CD4-positive, alpha-beta memory T cell (primary cell): ENCODE measurements at regions not wholly inside any gene's neighbourhood (a gene's known extent, or its start where the extent isn't known, plus 50 kb on each side); places are given as distances from the start of the nearest gene placed in this dataset.
A peak's percentile ranks its signal among the peaks of the same experiment; 100 is the strongest.
"Not testable (repeated sequence)": the region's sequence is repeated elsewhere in the genome, so short reads cannot be mapped to it uniquely, and the experiment has no call there.

ENCODE experiments used
- CTCF ChIA-PET: fragments of 350-600 bp; sonication (Branson Sonifier 250); formaldehyde crosslinking; loops from one replicate; lab custom pipeline; 2021; ENCODE audit warnings: inconsistent platforms; ENCODE audit not compliant: partially characterized antibody; lab: Charles Lee
- POLR2A ChIA-PET: fragments of 350-600 bp; sonication (Branson Sonifier 250); formaldehyde crosslinking; loops from one replicate; lab custom pipeline; 2021; ENCODE audit not compliant: partially characterized antibody; lab: Charles Lee
- DNase-seq, 5 donors: peaks; one replicate each; pipeline versions ENCODE4 v3.0.0 to v3.0.0-alpha.2; 2020 to 2022; ENCODE audit warnings: mixed read lengths in 1 of 5
- H3K27ac ChIP-seq: one replicate; pipeline ENCODE4 v1.7.0; 2013; ENCODE audit warnings: low read depth, low read length
- H3K27me3 ChIP-seq: 2 replicates; pipeline ENCODE4 v1.7.0; 2013; ENCODE audit warnings: mild to moderate bottlenecking, low read length, moderate library complexity; ENCODE audit not compliant: insufficient read depth
- H3K36me3 ChIP-seq: 2 replicates; pipeline ENCODE4 v1.7.0; 2013; ENCODE audit warnings: mild to moderate bottlenecking, low read length, moderate library complexity; ENCODE audit not compliant: insufficient read depth
- H3K4me1 ChIP-seq: 2 replicates; pipeline ENCODE4 v1.7.0; 2013; ENCODE audit warnings: mild to moderate bottlenecking, low read length, moderate library complexity; ENCODE audit not compliant: insufficient read depth
- H3K4me3 ChIP-seq, 2 donors: one replicate each; pipeline ENCODE4 v1.7.0; 2013; ENCODE audit warnings: low read length in 2 of 2, mild to moderate bottlenecking in 1 of 2
- H3K9me3 ChIP-seq, 2 donors: one replicate each; pipeline ENCODE4 v1.7.0; 2013; ENCODE audit warnings: low read length in 2 of 2, control low read depth in 1 of 2; ENCODE audit not compliant: control insufficient read depth in 1 of 2
- H3K27ac Mint-ChIP-seq, 7 donors: one replicate each; pipeline ENCODE4 v1.8.0; 2020 to 2021; ENCODE audit warnings: mixed read lengths in 7 of 7, mild to moderate bottlenecking in 6 of 7, inconsistent platforms in 3 of 7, moderate library complexity in 3 of 7
- H3K27me3 Mint-ChIP-seq, 2 donors: one replicate each; pipeline ENCODE4 v1.8.0; 2020 to 2021; ENCODE audit warnings: mixed read lengths in 2 of 2
- H3K36me3 Mint-ChIP-seq, 2 donors: one replicate each; pipeline ENCODE4 v1.8.0; 2020 to 2021; ENCODE audit warnings: mixed read lengths in 2 of 2, inconsistent platforms in 1 of 2, mild to moderate bottlenecking in 1 of 2
- H3K4me1 Mint-ChIP-seq, 4 donors: one replicate each; pipeline ENCODE4 v1.8.0; 2020 to 2021; ENCODE audit warnings: mixed read lengths in 4 of 4, mild to moderate bottlenecking in 1 of 4
- H3K4me3 Mint-ChIP-seq, 8 donors: one replicate each; pipeline ENCODE4 v1.8.0; 2020 to 2021; ENCODE audit warnings: mixed read lengths in 8 of 8, mild to moderate bottlenecking in 7 of 8, moderate library complexity in 6 of 8, inconsistent platforms in 3 of 8
- H3K9me3 Mint-ChIP-seq, 8 donors: one replicate each; pipeline ENCODE4 v1.8.0; 2020 to 2021; ENCODE audit warnings: mixed read lengths in 8 of 8, mild to moderate bottlenecking in 5 of 8, inconsistent platforms in 3 of 8, moderate library complexity in 1 of 8
- intact Hi-C: fragments of 100-400 bp; cut with micrococcal nuclease; formaldehyde crosslinking; loops from one replicate; pipeline ENCODE4 v1.15.1; 2023

- CTCF ChIA-PET = interaction anchor here (1.1 to 2.9 kb wide), 3 partner anchors 60 to 257 kb away, joined by 3 to 17 read pairs (median 5); no protein-coding TSS in a partner anchor
- Histone ChIP-seq H3K4me1 (peaks cover 25% of the 10 kb centered on the region), H3K27ac (peak overlapping the region; percentile 40), H3K36me3 (no peaks in the 10 kb centered on the region), H3K4me3 (peak overlapping the region; percentile 57 to 61), H3K9me3 (no peaks in the 10 kb centered on the region), H3K27me3 (no peaks in the 10 kb centered on the region)
- Mint-ChIP-seq H3K9me3 (peaks cover 0 to 6% (median under 1%) of the 10 kb centered on the region in 8 donors), H3K4me1 (peaks cover 21 to 47% (median 32%) of the 10 kb centered on the region in 4 donors), H3K36me3 (no peaks in the 10 kb centered on the region), H3K4me3 (peak overlapping the region; percentile 83 to 96 (median 91)), H3K27me3 (no peaks in the 10 kb centered on the region), H3K27ac (peak overlapping the region; percentile 78 to 98 (median 92))
- POLR2A ChIA-PET = interaction anchor here (0.6 to 3.8 kb wide), 11 partner anchors 9 to 386 kb away, joined by 3 to 42 read pairs (median 5); partner anchors contain the start of genes C6orf120, DLL1 and WDR27
- intact Hi-C loops = loop anchor here (5.0 kb wide), 2 partner anchors 204 to 219 kb away; partner anchors contain the start of genes DLL1 and FAM120B
- peak; percentile 46 to 71 (median 48) for DNase-seq
Measured at GRCh38 chr6:170087941-170088581, 202.8 kb downstream of the DLL1 start.

- not testable (repeated sequence) for H3K9me3 ChIP-seq, H3K4me3 ChIP-seq, H3K27me3 ChIP-seq, H3K27ac Mint-ChIP-seq, H3K4me3 Mint-ChIP-seq, H3K9me3 Mint-ChIP-seq, H3K36me3 ChIP-seq, H3K36me3 Mint-ChIP-seq, DNase-seq, H3K27me3 Mint-ChIP-seq
- H3K4me1 ChIP-seq = peaks cover 25% of the 10 kb centered on the region
- ChIA-PET POLR2A (interaction anchor here (1.0 to 3.8 kb wide), 5 partner anchors 60 to 221 kb away, joined by 3 to 42 read pairs (median 8); partner anchors contain the start of gene DLL1), CTCF (interaction anchor here (2.9 kb wide), 1 partner anchor 60 kb away, joined by 17 read pairs; no protein-coding TSS in a partner anchor)
- peaks cover 22 to 51% (median 36%) of the 10 kb centered on the region in 4 donors for H3K4me1 Mint-ChIP-seq
- intact Hi-C loops = loop anchor here (5.0 kb wide), 2 partner anchors 205 to 220 kb away; partner anchors contain the start of genes DLL1 and FAM120B
- H3K27ac ChIP-seq = peak overlapping the region; percentile 40
Measured at GRCh38 chr6:170087421-170087780, 203.5 kb downstream of the DLL1 start.

- H3K27ac Mint-ChIP-seq = peak overlapping the region in 6 of 7 donors; percentile 18 to 94 (median 81)
- peaks cover 0 to 2% of the 10 kb centered on the region in 2 donors for H3K27me3 Mint-ChIP-seq
- H3K36me3 Mint-ChIP-seq = no peaks in the 10 kb centered on the region
- ChIA-PET POLR2A (no interaction called here), CTCF (no interaction called here)
- Histone ChIP-seq H3K4me1 (peaks cover 25% of the 10 kb centered on the region), H3K9me3 (no peaks in the 10 kb centered on the region), H3K27ac (no peak overlapping the region), H3K4me3 (no peak overlapping the region), H3K27me3 (no peaks in the 10 kb centered on the region), H3K36me3 (no peaks in the 10 kb centered on the region)
- peaks cover 0 to 6% (median under 1%) of the 10 kb centered on the region in 8 donors for H3K9me3 Mint-ChIP-seq
- intact Hi-C loops = loop anchor here (5.0 kb wide), 2 partner anchors 205 to 220 kb away; partner anchors contain the start of genes DLL1 and FAM120B
- H3K4me1 Mint-ChIP-seq = peaks cover 22 to 51% (median 37%) of the 10 kb centered on the region in 4 donors
- peak overlapping the region; percentile 56 to 83 (median 76) for H3K4me3 Mint-ChIP-seq
- DNase-seq = no peak
Measured at GRCh38 chr6:170086639-170087420, 204.0 kb downstream of the DLL1 start.

- peaks cover 25% of the 10 kb centered on the region for H3K4me1 ChIP-seq
- no peaks in the 10 kb centered on the region for H3K27me3 ChIP-seq
- Mint-ChIP-seq H3K9me3 (peaks cover 0 to 6% (median under 1%) of the 10 kb centered on the region in 8 donors), H3K4me1 (peaks cover 22 to 50% (median 36%) of the 10 kb centered on the region in 4 donors), H3K4me3 (peak overlapping the region in 2 of 8 donors; percentile 16 to 29), H3K27ac (peak overlapping the region in 5 of 7 donors; percentile 9 to 83 (median 62)), H3K27me3 (peaks cover 0 to 2% of the 10 kb centered on the region in 2 donors), H3K36me3 (no peaks in the 10 kb centered on the region)
- ChIA-PET POLR2A (no interaction called here), CTCF (no interaction called here)
- no peaks in the 10 kb centered on the region for H3K9me3 ChIP-seq
- intact Hi-C loops = loop anchor here (5.0 kb wide), 2 partner anchors 207 to 222 kb away; partner anchors contain the start of genes DLL1 and FAM120B
- H3K27ac ChIP-seq = no peak overlapping the region
- H3K4me3 ChIP-seq = no peak overlapping the region
- no peaks in the 10 kb centered on the region for H3K36me3 ChIP-seq
- DNase-seq = no peak
Measured at GRCh38 chr6:170085475-170086401, 205.1 kb downstream of the DLL1 start.

GRCh38 chr6:170084166-170084730 is 206.6 kb downstream of the DLL1 start:
- no peak overlapping the region for H3K4me3 Mint-ChIP-seq
- intact Hi-C loops = no loop called here
- peaks cover 9 to 35% (median 23%) of the 10 kb centered on the region in 4 donors for H3K4me1 Mint-ChIP-seq
- Histone ChIP-seq H3K4me1 (peaks cover 13% of the 10 kb centered on the region), H3K27me3 (no peaks in the 10 kb centered on the region), H3K9me3 (no peaks in the 10 kb centered on the region), H3K4me3 (no peak overlapping the region), H3K36me3 (no peaks in the 10 kb centered on the region), H3K27ac (no peak overlapping the region)
- DNase-seq = no peak
- ChIA-PET POLR2A (no interaction called here), CTCF (no interaction called here)
- H3K9me3 Mint-ChIP-seq = peaks cover 0 to 6% (median 2%) of the 10 kb centered on the region in 8 donors
- no peaks in the 10 kb centered on the region for H3K36me3 Mint-ChIP-seq
- peaks cover 0 to 2% of the 10 kb centered on the region in 2 donors for H3K27me3 Mint-ChIP-seq
- H3K27ac Mint-ChIP-seq = peak overlapping the region in 2 of 7 donors; percentile 60 to 69

- no peaks in the 10 kb centered on the region for H3K27me3 ChIP-seq
- peaks cover 5% of the 10 kb centered on the region for H3K4me1 ChIP-seq
- no peaks in the 10 kb centered on the region for H3K36me3 ChIP-seq
- Mint-ChIP-seq H3K9me3 (peaks cover 0 to 6% (median 2%) of the 10 kb centered on the region in 8 donors), H3K36me3 (no peaks in the 10 kb centered on the region), H3K4me1 (peaks cover 6 to 28% (median 18%) of the 10 kb centered on the region in 4 donors), H3K4me3 (no peak overlapping the region), H3K27me3 (peaks cover 0 to 2% of the 10 kb centered on the region in 2 donors), H3K27ac (peak overlapping the region in 2 of 7 donors; percentile 50 to 71)
- ChIA-PET POLR2A (no interaction called here), CTCF (no interaction called here)
- H3K9me3 ChIP-seq = no peaks in the 10 kb centered on the region
- intact Hi-C loops = no loop called here
- H3K27ac ChIP-seq = no peak overlapping the region
- DNase-seq = no peak
- no peak overlapping the region for H3K4me3 ChIP-seq
Measured at GRCh38 chr6:170083236-170084051, 207.4 kb downstream of the DLL1 start.
